ENCODE measurements at regions not wholly inside any gene's neighbourhood (a gene's known extent, or its start where the extent isn't known, plus 50 kb on each side); places are given as distances from the start of the nearest gene placed in this dataset.
"Not testable (repeated sequence)": the region's sequence is repeated elsewhere in the genome, so short reads cannot be mapped to it uniquely, and the experiment has no call there.

GRCh38 chr1:244999644-245000043, 135.3 kb upstream of the HNRNPU start:
- WGBS, 3 donors, result 89 to 96% (median 95%) methylated on average over 3 of the region's 3 CpGs
- H3K27ac ChIP-seq (ENCODE audit: low read depth, low read length), result not testable (repeated sequence)

GRCh38 chr1:244998717-244999346, 134.5 kb upstream of the HNRNPU start:
- 85 to 88% (median 88%) methylated on average over 1 of the region's 1 CpG for WGBS, 3 donors
- H3K27ac ChIP-seq (ENCODE audit: low read depth, low read length), result no peak overlapping the region

DNA sequence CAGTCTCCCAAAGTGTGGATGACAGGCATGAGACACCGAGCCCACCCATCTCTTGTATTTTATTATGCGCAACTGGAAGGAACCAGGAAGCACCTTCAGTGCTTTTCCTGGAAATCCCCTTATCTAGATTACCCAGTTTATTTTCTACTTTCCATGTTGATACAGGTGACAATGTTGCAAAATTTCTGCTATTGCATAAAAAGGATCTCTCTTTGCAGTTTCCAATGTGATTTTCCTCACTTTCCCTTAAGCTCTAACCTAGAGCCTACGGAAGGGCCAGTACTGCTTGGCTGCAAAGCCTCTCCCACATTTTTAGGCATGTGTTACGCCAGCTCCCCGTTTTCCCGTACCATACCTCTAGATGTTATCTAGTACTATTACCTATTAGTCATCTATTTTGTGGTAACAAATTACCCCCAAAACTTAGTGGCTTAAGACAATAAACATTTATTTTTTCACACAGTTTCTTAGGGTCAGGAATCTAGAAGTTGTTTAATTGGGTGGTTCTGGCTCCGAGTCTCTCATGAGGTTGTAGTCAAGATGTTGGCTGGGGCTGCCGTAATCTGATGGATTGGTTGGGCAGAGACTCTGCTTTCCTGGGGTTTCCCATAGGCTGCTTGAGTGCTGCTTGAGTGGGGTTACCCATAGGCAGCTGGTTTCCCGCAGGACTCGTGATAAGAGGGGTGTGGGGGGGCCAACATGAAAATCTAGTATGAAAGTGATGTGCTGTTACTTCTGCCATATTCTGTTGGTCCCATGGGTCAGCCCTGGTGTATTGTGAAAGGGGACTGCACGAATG, 131.5 kb upstream of the HNRNPU start:
- 91 to 95% (median 93%) methylated on average over 11 of the region's 11 CpGs for WGBS, 3 donors
- no peak overlapping the region for H3K27ac ChIP-seq (ENCODE audit: low read depth, low read length)

- H3K27ac ChIP-seq (ENCODE audit: low read depth, low read length), result no peak overlapping the region
- WGBS, 3 donors, result 0 to 100% (median 37%) methylated on average over 1 of the region's 1 CpG
These were observed 128.5 kb upstream of the HNRNPU start for GRCh38 chr1:244992833-244993232.

DNA sequence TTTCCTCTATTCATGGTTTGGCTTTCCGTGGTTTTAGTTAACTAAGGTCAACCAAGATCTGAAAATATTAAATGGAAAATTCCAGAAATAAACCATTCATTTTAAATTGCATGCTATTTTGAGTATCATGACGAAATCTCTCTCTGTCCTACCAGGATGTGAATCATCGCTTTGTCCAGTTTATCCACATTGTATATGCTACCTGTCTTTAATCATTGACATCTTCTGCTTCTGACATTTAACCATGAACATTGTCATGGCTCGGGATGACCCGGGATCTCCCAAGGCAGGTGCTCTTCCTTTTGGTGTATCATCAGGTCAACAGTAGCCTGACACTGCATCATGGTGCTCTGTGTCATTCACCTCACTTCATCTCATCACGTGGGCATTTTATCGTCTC, 125.5 kb upstream of the HNRNPU start:
- 84 to 92% (median 89%) methylated on average over 7 of the region's 7 CpGs for WGBS, 3 donors
- no peak overlapping the region for H3K27ac ChIP-seq (ENCODE audit: low read depth, low read length)

- WGBS, 3 donors, result 90 to 97% (median 92%) methylated on average over 2 of the region's 2 CpGs
- no peak overlapping the region for H3K27ac ChIP-seq (ENCODE audit: low read depth, low read length)
These were observed 124.2 kb upstream of the HNRNPU start for GRCh38 chr1:244988521-244988920.

- no peak overlapping the region for H3K27ac ChIP-seq (ENCODE audit: low read depth, low read length)
- 91 to 95% (median 92%) methylated on average over 7 of the region's 7 CpGs for WGBS, 3 donors
These were observed 116.3 kb upstream of the HNRNPU start for GRCh38 chr1:244980605-244981004.

- H3K27ac ChIP-seq (ENCODE audit: low read depth, low read length), result no peak overlapping the region
- WGBS, 3 donors, result 94 to 95% (median 95%) methylated on average over 8 of the region's 8 CpGs
These were observed 110.2 kb upstream of the HNRNPU start for GRCh38 chr1:244974550-244974949.

GRCh38 chr1:244974106-244974505, 109.8 kb upstream of the HNRNPU start:
- WGBS, 3 donors, result 69 to 81% (median 81%) methylated on average over 2 of the region's 2 CpGs
- H3K27ac ChIP-seq (ENCODE audit: low read depth, low read length), result no peak overlapping the region

GRCh38 chr1:244971552-244972216, 107.3 kb upstream of the HNRNPU start:
- no peak overlapping the region for H3K27ac ChIP-seq (ENCODE audit: low read depth, low read length)
- 11 to 22% (median 15%) methylated on average over 11 of the region's 11 CpGs for WGBS, 3 donors

DNA sequence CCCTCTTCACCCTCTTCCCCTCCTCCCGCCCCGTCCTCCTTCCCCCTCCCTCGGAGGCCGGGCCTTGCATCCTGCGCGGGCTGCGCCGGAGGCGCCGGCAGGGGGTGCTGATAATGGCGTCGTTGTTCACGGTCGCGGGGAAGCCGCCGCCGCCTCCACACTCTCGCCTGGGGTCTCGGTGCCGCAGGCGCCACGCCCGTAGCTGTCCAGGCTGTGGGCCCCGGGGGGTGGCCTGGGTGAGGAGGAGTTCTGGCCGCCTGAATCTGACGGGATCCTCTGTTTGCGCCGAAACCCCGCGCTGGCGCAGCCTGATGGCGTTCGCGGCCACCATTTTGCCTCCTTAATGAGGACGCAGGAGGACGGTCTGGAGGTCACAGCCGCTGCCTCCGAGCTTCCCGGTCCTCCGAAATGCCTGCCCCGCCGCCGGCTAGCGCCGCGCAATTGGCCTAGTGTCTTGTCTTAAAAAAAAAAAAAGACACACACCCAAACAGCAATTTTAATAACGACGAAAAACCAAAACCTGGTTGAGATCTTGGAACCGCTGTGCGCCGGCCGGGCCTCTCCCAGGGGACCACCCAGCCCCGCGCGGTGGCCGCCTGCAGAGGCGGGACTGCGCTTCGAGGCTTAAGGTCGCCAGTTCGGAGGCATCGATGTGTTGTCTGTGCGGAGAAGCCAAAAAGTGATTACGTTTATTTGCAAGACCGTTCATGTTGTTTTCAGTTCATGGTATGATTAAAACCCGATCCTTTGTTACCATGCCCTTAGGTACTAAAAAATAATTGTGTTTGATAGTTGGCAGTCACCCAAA, 106.6 kb upstream of the HNRNPU start:
- peak overlapping the region; percentile 100 for H3K27ac ChIP-seq (ENCODE audit: low read depth, low read length)
- 0 to 1% (median 0%) methylated on average over 59 to 67 of the region's 67 CpGs for WGBS, 3 donors

DNA sequence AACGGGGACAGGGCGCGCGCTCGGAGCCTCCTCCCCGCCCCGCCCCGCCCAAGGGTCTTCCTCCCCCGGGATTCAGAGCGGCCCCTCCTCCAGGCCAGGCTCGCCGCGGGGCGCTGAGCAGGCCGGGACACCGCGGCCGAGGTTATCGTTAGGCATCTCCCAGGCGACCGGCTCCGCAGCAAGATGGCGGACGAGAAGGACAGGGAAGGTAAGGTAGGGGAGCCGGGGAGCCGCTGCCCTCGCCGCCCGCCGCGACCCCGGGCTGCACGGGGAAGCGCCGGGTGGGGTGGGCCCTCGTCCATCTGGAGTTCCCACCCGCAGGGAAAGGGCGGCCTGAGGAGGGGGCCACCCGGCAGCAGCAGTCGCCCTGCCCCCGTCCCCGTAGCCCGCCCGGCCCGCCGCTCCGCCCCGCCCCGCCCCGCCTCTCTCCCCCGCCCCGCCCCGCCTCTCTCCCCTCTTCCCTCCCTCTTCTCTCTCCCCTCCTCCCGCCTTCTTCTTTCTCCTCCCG, 105.9 kb upstream of the HNRNPU start:
- peak overlapping the region; percentile 100 for H3K27ac ChIP-seq (ENCODE audit: low read depth, low read length)
- WGBS, 3 donors, result 0 to 1% (median 1%) methylated on average over 26 to 50 of the region's 55 CpGs

DNA sequence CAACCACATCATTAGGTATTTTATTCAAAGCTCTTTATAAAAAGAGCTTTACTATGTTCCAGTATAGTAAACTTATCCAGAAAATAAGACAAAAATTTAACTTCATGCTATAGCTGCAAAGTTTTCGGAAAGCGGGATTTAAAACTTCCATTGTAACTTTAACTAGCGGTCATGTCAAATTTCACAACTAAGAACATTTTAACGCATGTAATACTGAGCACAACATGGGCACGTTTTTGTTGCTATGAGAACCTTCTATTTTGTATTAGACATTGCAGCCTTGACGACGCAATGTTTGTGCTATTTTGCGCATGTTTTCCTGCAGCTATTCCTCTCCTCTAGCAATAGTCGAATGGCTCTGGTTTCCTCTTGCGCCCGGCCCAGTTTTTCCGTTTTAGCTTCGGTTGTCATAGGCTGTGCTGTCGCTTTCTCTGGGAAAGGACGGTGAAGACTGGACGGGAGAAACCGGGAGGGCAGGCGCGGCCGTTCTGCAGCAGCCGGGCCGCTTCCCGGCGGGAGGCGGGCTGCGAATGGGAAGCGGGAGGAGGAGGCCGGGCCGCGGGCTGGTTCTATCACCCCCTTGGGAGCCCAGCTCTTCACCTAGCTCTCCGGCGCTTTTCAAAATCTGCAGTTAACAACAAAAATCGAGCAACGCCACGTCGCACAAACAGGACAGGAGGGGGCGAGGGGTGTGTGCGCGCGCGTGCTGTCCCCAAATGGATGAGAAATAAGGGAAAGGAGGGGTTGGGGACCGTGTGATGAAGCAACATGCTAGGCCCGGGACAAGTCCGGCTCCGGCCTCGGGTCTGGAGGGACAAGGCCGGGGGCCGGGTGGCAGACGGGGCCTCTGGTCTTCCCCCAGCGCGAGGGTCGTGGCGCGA, 105.3 kb upstream of the HNRNPU start:
- peak overlapping the region; percentile 100 for H3K27ac ChIP-seq (ENCODE audit: low read depth, low read length)
- WGBS, 3 donors, result 1% methylated on average over 54 of the region's 54 CpGs

- H3K27ac ChIP-seq (ENCODE audit: low read depth, low read length), result no peak overlapping the region
- WGBS, 3 donors, result 31 to 49% (median 38%) methylated on average over 4 of the region's 4 CpGs
These were observed 104.5 kb upstream of the HNRNPU start for GRCh38 chr1:244968881-244969280.

DNA sequence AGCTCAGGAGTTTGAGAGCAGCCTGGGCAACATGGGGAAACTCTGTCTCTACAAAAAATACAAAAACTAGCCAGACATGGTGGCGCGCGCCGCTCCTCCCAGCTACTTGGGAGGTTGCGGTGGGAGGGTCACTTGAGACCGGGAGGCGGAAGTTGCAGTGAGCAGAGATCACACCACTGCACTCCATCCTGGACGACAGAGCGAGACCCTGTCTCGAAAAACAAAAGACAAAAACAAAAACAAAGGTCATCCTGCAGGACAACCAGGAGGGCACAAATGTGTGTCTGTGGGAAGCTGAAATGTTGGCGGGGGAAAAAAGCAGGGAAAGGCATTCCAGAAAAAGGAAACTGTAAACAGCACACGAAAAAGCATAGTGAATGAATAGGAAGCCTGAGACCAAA, 104.1 kb upstream of the HNRNPU start:
- H3K27ac ChIP-seq (ENCODE audit: low read depth, low read length), result no peak overlapping the region
- WGBS, 3 donors, result 47 to 68% (median 67%) methylated on average over 12 of the region's 12 CpGs

DNA sequence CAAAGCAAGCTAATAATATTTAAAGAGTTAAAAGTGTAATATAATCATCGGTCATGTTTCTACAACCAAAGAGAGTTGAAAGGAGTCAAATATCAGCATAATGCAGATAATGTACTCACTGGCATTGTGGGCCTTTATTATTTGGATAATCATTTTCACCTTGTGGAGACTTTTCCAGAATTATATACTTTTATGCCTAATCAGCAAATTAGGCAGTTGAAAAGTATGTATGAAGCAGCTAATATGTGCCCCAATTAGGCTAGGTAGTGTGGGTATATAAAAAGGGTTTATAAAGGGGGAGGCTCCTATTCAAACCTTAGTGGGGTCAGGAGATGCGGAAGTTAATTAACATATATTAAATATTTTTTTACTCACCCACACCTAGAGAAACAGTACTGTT, 102.8 kb upstream of the HNRNPU start:
- no peak overlapping the region for H3K27ac ChIP-seq (ENCODE audit: low read depth, low read length)
- WGBS, 3 donors, result 74 to 97% (median 96%) methylated on average over 2 of the region's 2 CpGs

DNA sequence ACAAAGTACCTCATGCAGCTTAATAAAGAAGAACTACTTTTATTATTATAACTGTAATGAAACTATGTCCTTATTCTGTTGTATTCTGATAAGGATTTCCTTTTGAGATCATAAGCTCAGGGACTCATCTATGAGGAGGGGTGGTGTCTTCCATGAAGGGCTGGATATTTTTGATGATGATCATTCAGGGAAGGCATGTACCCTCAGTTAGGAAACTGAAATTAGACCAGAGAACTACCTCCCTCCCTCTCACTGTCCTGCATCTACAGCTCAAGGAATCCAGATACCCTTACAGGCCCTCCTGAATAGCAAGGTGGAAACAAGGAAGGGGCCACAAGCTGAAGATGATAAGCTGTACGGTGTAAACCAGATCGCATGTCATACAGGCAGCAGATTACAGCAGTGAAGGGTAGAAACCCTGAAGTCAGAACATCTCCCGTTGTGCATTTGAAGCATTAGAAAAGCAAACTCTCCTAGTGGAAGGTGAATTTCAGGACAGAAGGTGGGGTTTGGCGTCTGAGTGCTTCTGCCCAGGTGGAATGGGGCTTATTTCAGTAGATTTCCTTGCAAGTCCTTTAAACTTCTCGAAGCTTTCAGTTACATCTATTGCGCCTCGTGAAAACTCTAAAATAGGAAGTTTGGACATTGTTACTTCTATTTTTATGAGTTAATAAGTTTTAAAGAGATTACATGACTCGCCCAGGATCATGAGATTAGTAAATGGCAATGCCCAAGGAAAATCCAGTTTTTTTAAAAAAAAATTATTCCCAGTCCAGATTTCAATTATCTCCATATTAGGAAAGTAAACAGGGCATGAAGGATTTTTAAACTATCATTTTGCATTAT, 101.1 kb upstream of the HNRNPU start:
- no peak overlapping the region for H3K27ac ChIP-seq (ENCODE audit: low read depth, low read length)
- 64 to 83% (median 66%) methylated on average over 8 of the region's 8 CpGs for WGBS, 3 donors

Data from adipose tissue (tissue), 3 donors.